ENCODE measurements at regions not wholly inside any gene's neighbourhood (a gene's known extent, or its start where the extent isn't known, plus 50 kb on each side); places are given as distances from the start of the nearest gene placed in this dataset.

DNA sequence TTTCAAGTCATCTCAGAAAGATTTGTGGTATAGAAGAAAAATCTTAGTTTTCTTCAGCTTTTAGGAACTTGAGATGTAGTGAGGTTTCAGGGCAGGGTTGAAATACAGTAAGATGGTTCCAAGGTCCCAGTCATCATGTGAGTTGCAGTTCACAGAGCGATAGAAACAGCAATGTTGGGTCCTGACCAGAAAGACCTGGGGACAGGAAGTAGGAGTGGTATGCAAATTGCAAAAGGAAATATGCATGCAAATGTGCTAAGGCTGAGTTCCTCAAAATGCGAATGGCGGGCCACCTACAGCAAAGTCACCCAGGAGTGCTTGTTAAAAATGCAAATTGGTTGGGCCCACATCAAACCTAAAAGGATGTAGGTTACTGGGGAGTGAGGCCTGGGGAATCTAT is 1032.7 kb upstream of the TENM4 start:
- TF ChIP-seq, protein P1, sequence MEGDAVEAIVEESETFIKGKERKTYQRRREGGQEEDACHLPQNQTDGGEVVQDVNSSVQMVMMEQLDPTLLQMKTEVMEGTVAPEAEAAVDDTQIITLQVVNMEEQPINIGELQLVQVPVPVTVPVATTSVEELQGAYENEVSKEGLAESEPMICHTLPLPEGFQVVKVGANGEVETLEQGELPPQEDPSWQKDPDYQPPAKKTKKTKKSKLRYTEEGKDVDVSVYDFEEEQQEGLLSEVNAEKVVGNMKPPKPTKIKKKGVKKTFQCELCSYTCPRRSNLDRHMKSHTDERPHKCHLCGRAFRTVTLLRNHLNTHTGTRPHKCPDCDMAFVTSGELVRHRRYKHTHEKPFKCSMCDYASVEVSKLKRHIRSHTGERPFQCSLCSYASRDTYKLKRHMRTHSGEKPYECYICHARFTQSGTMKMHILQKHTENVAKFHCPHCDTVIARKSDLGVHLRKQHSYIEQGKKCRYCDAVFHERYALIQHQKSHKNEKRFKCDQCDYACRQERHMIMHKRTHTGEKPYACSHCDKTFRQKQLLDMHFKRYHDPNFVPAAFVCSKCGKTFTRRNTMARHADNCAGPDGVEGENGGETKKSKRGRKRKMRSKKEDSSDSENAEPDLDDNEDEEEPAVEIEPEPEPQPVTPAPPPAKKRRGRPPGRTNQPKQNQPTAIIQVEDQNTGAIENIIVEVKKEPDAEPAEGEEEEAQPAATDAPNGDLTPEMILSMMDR (IDR thresholded peaks at IDR 0.05): no peak
- TF ChIP-seq EP300 (IDR thresholded peaks at IDR 0.05): no peak
